Left ventricle myocardium superior (tissue), 1 donor: ENCODE measurements at regions not wholly inside any gene's neighbourhood (a gene's known extent, or its start where the extent isn't known, plus 50 kb on each side); places are given as distances from the start of the nearest gene placed in this dataset.
"Not testable (repeated sequence)": the region's sequence is repeated elsewhere in the genome, so short reads cannot be mapped to it uniquely, and the experiment has no call there.

ENCODE experiments used
- ATAC-seq: fragments of 200-7000 bp; cut with Tn5 transposase; one replicate; pipeline ENCODE4 v1.9.1; 2020; ENCODE audit warnings: mild to moderate bottlenecking, moderate library complexity
- DNase-seq: peaks from one replicate; pipeline ENCODE4 v3.0.0-alpha.2; 2020
- intact Hi-C: fragments of 100-400 bp; cut with micrococcal nuclease; formaldehyde crosslinking; loops from one replicate; pipeline ENCODE4 v1.11.0; 2022
- donor health status: DM: no; HTN: yes; CAD: no; lungs with severe emphysema.

DNA sequence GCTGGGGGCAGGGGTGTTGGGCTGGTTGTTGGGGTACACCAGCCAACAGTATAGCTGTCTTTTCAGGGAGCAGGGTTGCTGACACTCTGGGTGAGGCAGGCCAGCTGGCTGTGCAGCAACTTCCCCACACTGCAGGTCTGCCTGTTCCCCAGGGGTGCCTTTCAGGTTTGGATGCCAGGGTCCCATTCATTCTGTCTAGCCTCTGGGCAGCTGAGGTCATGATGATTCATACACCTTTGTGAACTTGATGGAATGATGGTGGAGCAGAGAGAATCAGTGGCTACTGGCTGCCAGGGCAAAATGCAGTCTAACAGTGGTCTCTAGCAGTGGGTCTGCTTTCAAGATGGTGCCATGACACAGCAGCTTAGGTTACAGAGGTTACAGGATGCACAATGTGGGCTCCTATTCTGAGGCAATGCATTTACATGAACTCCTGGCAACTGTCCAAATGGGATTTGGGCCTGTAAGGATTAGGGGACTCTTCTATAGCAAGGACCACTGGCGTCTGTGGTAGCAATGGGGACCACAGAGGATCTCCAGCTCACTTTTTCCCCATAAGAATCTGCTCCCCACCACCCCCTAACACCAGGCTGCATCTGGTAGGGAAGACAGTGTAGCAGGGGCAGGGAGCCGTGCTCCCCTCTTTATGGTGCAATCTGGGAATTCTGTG is 103.7 kb downstream of the FEM1C start:
- intact Hi-C loops, result no loop called here
- no peak for DNase-seq
- no peak for ATAC-seq

DNA sequence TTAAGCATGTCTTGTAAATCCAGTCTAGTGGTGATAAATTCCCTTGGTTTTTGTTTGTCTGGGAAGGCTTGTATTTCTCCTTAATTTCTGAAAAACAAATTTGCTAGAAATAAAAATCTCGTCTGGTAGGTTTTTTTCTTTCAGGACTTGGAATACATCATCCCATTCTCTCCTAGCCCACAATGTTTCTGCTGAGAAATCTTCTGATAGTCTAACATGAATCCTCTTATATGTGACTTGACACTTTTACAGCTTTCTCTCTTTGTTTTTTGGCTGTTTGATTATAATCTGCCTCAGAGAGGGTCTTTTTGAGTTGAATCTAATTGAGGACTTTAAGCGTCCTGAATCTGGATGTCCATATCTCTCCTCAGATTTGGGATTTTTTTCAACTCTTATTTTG is 104.9 kb downstream of the FEM1C start:
- intact Hi-C loops, result no loop called here
- DNase-seq, result no peak
- no peak for ATAC-seq

DNA sequence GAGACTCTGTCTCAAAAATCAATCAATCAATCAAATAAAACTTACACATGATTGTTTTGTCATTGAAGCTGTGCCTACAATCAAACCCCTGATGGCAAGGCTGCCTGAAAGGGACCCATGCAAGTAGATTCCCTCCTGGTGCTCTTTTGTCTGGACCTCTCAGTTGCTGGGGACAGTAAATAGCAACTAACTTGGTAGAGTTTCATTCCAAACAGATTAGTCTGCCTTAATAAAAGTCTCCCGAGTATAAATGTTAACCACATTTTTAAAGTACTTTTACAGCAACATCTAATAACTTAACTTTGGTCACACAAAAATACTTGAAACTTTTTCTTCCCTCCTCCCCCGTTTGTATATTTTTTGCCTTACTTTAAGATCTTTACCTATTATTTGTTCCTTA is 105.5 kb downstream of the FEM1C start:
- no peak for ATAC-seq

DNA sequence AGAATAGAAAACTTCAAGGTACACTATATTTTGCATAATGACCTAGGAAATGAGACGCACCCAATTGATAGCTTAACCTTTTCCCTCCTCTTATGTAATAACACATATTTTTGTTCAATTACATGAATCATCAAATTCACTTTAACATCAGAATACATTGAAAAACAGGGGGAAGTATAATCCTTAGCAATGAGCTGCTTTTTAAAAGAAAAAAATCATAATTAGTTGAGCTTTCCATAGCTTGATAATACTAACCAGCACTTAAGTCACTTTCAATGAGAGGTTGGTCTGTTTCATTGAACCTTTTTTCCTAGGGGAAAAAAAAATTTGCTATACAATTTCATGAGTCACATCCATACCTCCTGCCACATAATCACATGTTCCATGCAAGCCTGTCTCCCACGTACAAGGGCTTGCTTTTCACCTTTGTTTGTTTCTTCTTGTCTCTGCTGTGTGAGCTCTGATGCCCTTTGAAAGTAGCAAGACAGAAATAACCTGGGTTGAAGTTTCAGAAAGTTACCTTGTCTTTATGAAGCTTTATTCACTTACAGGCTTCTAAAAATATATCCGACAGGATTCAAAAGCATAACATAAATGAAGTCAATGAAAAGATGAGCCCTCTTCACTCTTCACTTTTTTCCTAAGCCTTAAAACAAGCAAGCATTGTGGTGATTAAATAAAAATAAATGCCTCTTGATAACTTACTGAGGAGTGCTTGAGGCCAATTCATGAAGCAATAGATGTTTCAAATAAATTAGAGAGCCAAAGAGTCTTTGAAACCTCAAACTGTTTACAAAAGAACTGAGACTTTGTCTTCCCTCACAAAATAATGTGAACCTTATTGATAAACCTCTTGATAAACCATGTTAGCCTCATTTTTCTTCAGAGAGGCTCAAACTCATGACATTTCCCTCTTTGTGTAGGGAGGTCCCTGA is 108.5 kb downstream of the FEM1C start:
- intact Hi-C loops, result no loop called here
- DNase-seq (no peak), ATAC-seq (no peak)

More for the DNA sequence above, 105.5 kb downstream of the FEM1C start:
- intact Hi-C loops, result no loop called here
- DNase-seq, result no peak

DNA sequence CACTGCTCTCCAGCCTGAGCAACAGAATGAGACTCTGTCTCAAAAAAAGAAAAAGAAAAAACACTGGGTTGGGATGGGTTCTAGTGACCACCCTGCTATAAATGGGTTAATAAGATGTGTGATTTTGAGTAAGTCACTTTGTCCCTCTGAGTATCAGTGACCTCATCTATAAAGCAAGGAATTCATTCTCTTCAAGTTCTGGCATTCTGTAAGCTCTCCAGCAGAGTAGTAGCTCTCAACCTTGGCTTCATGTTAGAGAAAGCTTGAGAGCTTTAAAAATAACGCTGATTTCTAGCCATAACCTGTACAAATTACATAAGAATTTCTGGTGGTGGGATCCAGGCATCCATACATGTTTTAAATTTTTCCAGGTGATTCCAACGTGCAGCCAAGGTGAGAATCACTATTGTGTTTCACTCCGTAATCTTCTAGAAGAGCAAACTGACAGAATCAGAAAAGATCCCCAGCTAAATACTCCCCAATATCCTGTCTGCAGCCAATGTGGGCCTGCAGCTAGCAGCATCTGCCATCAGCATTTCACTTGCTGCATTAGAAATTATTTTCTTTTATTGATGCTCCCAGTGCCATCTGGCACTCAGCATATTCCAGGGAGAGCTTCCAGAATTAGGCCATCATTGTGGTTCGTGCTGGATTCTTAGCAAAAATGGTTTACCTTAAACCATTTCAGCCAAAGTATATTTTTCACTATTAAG is 109.4 kb downstream of the FEM1C start:
- intact Hi-C loops, result no loop called here
- ATAC-seq (peak; percentile 57), DNase-seq (no peak)

DNA sequence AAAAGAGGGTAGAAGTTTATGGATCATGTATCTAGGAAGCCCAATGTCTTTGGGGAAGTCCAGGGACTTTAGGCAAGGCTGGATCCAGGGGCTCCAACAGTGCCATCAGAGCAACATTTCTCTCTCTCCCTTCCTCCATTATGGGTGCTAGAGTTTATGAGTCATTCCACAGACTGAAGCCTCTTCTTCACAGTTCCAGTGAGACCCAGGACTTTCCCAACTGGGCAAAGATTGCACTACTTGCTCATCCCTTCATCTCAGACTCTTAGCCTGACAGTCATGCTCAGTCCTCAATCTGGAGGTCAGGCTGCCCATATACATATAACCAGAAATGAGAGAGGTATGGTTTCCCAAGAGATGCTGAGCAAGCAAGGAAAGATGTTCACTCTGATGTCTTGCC is 110.7 kb downstream of the FEM1C start:
- DNase-seq, result no peak
- intact Hi-C loops, result no loop called here
- ATAC-seq, result no peak

DNA sequence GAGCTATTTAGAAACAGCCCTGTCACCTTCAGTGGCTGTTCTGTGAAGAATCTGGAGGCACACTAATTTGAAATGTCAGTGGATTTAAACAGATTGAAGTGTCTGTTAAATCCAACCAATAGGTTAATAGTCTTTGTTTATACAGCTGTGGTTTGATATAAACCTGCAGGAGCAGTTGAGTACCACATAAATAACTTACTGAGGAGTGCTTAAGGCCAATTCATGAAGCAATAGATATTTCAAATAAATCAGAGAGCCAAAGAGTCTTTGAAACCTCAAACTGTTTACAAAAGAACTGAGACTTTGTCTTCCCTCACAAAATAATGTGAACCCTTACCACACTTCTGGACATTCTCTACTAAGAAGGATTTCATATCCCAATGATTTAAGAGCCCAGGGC is 111.9 kb downstream of the FEM1C start:
- ATAC-seq (no peak), DNase-seq (no peak)
- intact Hi-C loops, result no loop called here

DNA sequence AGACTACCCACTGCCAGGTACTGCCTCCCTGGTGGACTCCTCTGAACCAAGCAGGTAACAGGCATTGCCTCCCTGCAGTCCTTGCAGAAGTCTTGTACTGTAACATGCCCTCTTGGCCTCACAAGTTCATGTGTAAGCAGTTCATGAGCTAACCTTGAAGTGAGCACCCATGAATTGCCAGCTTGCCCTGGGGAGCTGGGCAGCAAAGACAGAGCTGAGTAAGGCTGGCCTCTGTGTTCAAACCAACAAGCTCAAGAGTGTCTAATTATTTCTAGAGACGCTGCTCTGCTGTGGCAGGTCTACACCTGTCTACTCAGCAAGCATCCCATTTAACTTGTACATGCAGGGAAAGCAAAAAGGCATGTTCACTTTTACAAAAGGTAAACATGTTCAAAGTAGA is 113.5 kb downstream of the FEM1C start:
- no peak for DNase-seq
- no peak for ATAC-seq
- intact Hi-C loops, result no loop called here

DNA sequence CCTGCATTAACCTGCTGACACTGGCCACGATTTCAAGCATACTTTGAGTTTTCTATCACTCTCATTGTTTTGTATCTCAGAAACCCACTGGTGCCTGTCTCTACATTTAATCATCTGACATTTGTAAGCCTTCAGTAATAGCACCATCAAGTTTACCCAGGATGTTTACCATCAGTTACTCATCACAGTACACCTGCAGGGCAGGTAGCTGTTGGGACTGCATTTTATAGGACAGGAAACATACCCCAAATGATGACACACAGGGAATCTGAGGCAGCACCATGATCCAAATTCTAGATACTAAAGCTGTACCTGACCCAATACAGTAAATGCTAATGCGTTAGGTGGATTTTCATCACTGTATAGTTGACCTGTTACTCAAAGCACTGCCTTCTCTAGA is 114.2 kb downstream of the FEM1C start:
- DNase-seq, result no peak
- intact Hi-C loops, result no loop called here
- no peak for ATAC-seq

DNA sequence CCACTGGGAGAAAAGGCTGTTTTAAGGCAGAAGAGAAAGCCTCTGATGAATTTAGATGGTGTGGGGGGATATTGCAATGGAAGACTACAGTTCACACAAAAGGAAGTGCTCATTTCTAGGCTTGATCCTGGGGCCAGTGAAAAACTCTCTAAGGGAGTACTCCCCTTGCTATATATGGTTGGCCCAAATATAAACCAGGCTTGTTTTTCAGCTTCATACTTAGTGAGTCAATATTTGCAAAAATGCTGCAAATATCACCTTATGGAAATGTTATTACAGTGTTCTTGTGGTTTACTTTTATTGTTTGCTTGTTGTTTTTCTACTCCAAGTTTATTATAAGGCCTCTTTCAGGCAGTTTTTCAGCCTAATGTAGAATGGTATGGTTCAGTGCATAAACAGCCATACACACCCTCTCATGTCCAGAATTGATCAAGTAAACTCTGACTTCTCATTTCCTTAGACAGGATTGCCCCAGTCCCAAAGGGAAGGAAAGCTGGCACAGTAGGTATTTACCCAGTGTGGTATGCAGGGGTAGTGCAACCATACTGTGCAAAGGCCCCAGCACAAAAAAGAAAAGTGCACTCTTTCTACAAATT is 115.1 kb downstream of the FEM1C start:
- DNase-seq (no peak), ATAC-seq (no peak)
- intact Hi-C loops, result no loop called here

DNA sequence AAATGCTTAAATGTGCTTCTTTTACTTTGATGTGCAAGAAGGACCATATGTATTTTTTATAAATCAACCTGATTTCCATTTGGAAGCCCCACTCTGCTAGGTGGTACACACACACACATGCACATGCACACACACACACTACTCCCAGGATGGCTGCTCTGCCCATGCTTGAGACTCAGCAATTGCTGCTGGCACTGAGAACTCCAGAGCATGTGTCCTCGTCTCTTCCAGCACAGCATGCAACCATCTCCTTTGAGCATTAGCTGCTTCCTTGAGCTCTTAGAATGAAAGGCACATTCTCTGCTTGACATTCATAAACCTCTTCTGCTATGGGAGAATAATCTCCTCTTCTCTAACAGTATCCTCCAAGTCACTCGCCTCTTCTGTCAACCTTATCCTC is 115.9 kb downstream of the FEM1C start:
- intact Hi-C loops, result no loop called here
- no peak for ATAC-seq

DNA sequence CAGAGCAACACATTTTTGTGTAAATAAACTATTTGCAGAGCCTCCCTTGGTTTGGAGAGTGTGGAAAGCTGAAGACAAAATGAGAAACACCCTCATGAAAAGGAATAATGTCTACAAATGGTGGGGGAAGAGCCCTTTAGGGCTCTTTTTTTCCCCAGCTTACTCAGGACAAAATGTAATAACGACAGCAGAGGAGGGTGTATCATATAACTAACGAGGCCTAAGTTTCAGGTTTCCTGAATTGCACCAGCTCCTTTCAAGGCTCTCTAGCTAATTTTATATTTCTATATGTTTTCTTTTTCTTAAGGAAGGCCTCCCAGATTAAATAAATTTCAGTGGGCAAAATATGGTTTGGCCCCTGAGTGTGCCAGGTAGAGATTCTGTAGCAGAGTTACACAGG is 116.3 kb downstream of the FEM1C start:
- DNase-seq, result no peak
- ATAC-seq, result no peak
- intact Hi-C loops, result no loop called here

More for the DNA sequence above, 115.9 kb downstream of the FEM1C start:
- DNase-seq, result no peak

DNA sequence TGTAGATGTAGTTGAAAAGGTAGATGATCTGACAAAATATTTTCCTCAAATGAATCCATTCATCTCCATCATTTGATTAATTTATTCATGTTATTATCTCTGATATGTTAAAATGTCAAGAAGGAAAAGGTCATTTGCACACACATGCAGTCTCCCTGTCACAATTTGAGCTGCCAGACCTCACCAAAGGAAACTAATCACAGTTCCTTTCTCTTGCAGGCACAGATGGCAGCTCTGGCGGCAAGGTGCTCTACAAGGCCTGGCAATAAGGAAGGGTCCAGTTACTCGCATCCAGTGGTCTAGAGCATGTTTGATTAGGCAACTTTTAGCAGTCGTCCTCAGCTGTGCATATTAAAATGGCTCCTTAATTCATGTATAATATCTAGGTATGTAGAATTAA is 120.1 kb downstream of the FEM1C start:
- intact Hi-C loops, result loop anchor here (5.0 kb wide), 2 partner anchors 38 to 47 kb away; no protein-coding TSS in a partner anchor
- ATAC-seq, result no peak

DNA sequence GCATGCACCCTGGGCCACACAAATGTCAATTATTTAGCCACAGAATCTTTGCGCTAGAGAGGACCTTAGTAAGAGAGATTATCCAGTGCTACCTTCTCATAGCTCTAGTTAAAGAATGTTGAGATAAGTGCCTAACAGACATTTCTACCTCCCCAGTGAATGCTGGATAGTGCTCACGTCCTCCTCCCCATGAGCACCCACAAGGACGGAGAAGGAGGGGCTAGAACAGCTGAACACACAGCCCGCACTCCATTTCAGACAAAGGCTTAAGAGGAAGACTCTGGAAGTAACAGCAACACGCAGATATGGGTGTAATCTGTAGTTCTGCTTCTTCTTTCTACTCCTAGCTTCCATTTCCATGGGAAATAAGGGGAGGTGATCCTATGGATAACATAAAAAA is 120.5 kb downstream of the FEM1C start:
- DNase-seq (peak; percentile 41), ATAC-seq (peak; percentile 77)
- intact Hi-C loops, result loop anchor here (5.0 kb wide), 2 partner anchors 38 to 47 kb away; no protein-coding TSS in a partner anchor

More for the DNA sequence above, 120.1 kb downstream of the FEM1C start:
- DNase-seq, result no peak

DNA sequence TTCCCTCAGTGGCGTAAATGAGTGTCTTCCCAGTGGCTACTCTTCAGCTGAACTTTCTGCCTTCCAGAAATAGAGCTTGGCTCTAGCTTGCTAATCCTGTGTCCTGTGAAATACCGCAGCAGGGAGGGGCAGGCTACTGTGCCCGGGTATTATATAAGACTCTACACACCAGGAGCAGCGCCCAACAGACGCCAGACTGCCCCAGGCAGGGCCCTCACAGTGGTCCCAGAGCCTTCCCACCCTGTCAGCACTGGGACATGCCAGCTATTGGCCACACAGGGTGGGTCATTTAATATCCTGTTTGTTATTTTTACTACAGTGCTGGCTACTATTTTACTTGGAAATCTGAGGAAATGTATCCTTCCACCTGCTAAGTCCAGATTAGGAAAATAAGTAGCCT is 121.0 kb downstream of the FEM1C start:
- peak; percentile 85 for DNase-seq
- peak; percentile 95 for ATAC-seq
- intact Hi-C loops, result loop anchor here (5.0 kb wide), 2 partner anchors 39 to 46 kb away; no protein-coding TSS in a partner anchor

DNA sequence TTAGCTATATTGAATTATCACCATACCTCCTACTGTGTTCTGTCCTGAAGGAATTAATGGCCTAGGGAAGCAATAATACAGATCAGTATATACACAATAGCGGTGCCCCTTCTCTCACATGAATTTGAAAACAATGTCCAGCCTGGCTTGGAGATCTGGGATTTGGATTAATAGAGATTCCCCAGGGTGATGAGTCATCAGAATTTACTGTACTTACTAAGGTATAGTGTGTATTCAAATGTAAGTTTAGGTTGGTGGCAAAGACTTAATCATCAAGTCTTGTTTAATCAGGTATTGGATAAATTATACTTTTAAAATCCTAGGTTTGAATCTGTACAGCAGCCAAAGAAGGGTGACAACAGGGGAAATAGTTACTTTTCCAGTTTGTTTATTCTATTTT is 121.5 kb downstream of the FEM1C start:
- ATAC-seq, result no peak

DNA sequence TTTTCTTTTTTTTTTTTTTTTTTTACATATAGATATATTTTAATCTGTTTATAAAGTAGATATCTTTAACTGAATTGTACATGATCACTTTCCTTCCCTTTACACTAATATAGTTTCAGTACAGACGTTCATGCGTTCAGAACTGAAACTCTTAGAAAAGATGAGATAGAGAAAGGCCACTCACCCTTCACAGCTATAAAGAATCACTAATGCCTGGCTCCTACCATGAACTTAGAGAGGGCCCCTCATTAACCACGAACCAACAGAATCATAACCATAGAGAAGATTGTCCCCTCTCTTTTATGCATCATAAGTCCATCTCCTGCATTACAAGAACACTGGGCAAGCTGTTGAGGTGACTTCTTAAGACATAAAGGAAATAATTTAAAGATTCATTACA is 123.8 kb downstream of the FEM1C start:
- not testable (repeated sequence) for DNase-seq, ATAC-seq
- intact Hi-C loops, result loop anchor here (5.0 kb wide), 2 partner anchors 41 to 44 kb away; no protein-coding TSS in a partner anchor

More for the DNA sequence above, 121.5 kb downstream of the FEM1C start:
- no peak for DNase-seq
- intact Hi-C loops, result loop anchor here (5.0 kb wide), 2 partner anchors 39 to 46 kb away; no protein-coding TSS in a partner anchor

DNA sequence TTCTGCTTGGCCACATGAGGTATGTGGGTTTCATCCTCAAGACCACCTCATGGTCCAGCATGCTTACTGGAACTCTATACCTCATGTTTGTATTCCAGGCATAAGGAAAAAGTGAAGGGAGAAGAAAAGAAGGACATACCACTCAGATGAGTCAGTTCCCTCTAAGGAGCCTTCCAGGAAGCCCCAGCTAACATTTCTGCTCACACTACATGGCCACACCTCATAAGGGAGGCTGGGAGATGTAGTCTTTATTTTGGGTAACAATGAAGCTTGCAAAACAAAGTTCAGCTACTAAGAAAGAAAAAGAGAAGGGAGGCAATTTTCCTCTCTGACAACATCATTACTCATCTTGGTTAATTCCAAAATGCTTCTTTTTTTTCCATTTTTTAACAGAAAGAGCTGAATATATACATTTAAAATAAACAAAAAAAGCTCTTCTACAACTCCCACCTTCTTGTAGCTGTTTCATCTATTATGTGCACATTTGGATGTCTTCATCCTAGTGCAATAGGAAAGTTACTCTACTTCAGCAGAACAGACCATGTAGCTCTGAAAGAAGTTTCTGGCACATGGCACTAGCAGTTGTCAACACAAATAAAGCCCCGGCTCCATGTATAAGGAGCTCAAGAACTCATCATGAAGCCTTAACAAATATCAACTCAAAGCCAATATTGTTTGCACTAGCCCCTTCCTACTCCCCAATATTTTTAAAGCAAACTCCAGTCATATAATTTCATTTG is 123.6 kb upstream of the CCDC112 start:
- ATAC-seq (no peak), DNase-seq (no peak)
- intact Hi-C loops, result loop anchor here (5.0 kb wide), 2 partner anchors 42 to 43 kb away; no protein-coding TSS in a partner anchor
